ENCODE measurements at regions not wholly inside any gene's neighbourhood (a gene's known extent, or its start where the extent isn't known, plus 50 kb on each side); places are given as distances from the start of the nearest gene placed in this dataset.

DNA sequence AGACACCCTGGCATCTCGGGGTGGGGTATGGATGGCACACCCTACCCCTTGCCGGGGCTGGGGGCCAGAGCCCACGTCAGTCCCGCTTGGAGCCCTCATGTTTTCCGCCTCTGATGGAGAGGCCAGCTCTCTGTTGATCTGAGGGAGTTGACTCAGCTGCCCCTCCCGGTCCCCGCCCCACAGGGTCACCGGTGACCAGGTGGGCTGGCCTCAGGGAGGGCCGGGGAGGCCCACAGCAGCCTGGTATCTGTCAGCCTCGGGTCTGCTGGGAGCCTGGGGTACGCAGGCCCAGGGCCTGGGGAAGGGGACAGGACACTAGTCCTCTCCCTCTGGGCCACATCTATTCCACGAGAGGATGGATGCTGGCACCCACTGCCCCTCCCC is 109.5 kb upstream of the CIBAR2 start:
- H3K23ac ChIP-seq (ENCODE audit: low read depth, low read length), result no peak overlapping the region
- H4K5ac ChIP-seq (ENCODE audit: low read depth, low read length), result peak overlapping the region; percentile 22; the same call in 1 of the 2 replicates
- H2BK120ac ChIP-seq (ENCODE audit: low read depth, low read length), result peak overlapping the region; percentile 97
- in situ Hi-C loops (cut with MboI; ENCODE audit: low sequenced_read_pairs) (no loop called here), dilution Hi-C loops (cut with HindIII; ENCODE audit: low sequenced_read_pairs, unreplicated experiment) (no loop called here), intact Hi-C loops (cut with micrococcal nuclease) (loop anchor here (5.0 kb wide), 1 partner anchor 49 kb away; no protein-coding TSS in a partner anchor)
- H4K8ac ChIP-seq (ENCODE audit: low read depth in 2 of 2, low read length in 2 of 2), result peak overlapping the region in 1 of 2 experiments; percentile 64; a peak in 2 of 4 replicates
- no peak overlapping the region for H2BK5ac ChIP-seq (ENCODE audit: low read depth, low read length, poor library complexity, severe bottlenecking)
- no peak overlapping the region for H2AFZ ChIP-seq (replicated peaks; ENCODE audit: low read length, poor library complexity)
- H2BK15ac ChIP-seq (ENCODE audit: low read depth, low read length), result no peak overlapping the region
- no peaks in the 10 kb centered on the region for H3K27me3 ChIP-seq (ENCODE audit: control insufficient read depth, insufficient read depth, low read length)
- no peak overlapping the region for H3K4me3 ChIP-seq (ENCODE audit: insufficient read depth, low read depth, low read length)
- H4K20me1 ChIP-seq (ENCODE audit: insufficient read depth, low read length), result peaks cover 3% of the 10 kb centered on the region; the same call in 1 of the 2 replicates
- peak overlapping the region; percentile 100 for H2AK5ac ChIP-seq (ENCODE audit: low read depth, low read length)
- peaks cover 34% of the 10 kb centered on the region for H3K4me1 ChIP-seq (ENCODE audit: control insufficient read depth, insufficient read depth, low read length)
- no peak overlapping the region for H3K56ac ChIP-seq (ENCODE audit: extremely low read depth, insufficient read depth, low read length)
- peak overlapping the region; percentile 82 for H2AK9ac ChIP-seq (replicated peaks; ENCODE audit: low read depth, low read length, poor library complexity)
- H3K4ac ChIP-seq (ENCODE audit: low read depth, low read length), result peak overlapping the region; percentile 97
- H4K91ac ChIP-seq (ENCODE audit: insufficient read depth, low read depth, low read length), result no peak overlapping the region
- ATAC-seq (ENCODE audit: low read depth) (no peak), DNase-seq (no peak)
- H3K14ac ChIP-seq (replicated peaks; ENCODE audit: low read depth, low read length), result peak overlapping the region; percentile 97; the same call in 1 of the 2 replicates
- peaks cover 35 to 86% of the 10 kb centered on the region in 2 experiments for H3K79me1 ChIP-seq (ENCODE audit: low read depth in 1 of 2, low read length in 2 of 2)
- no peak overlapping the region for H3K9ac ChIP-seq (ENCODE audit: low read depth, low read length)
- H3K36me3 ChIP-seq (ENCODE audit: control insufficient read depth, insufficient read depth, low read length), result no peaks in the 10 kb centered on the region
- WGBS, 2 experiments (ENCODE audit: extremely low coverage in 2 of 2, insufficient read length in 1 of 2), result 65% methylated on average over 5 of the region's 12 CpGs; no CpG with 5 or more reads in 1 of the 2 experiments
- H3K27ac ChIP-seq (ENCODE audit: insufficient read depth, low read length), result no peak overlapping the region
- peak overlapping the region; percentile 74; the same call in 1 of the 2 replicates for H2BK20ac ChIP-seq (ENCODE audit: low read depth, low read length)
- no peak overlapping the region for H3K18ac ChIP-seq (ENCODE audit: low read depth, low read length)
- TF ChIP-seq USF2 (IDR thresholded peaks at IDR 0.05; ENCODE audit: low read depth, low read length) (no peak), NFE2L2 (IDR thresholded peaks at IDR 0.05; ENCODE audit: low read depth, low read length) (no peak), SMC3 (IDR thresholded peaks at IDR 0.05; ENCODE audit: low read depth, low read length) (no peak), BHLHE40 (IDR thresholded peaks at IDR 0.05; ENCODE audit: low read depth, low read length) (no peak), RFX5 (IDR thresholded peaks at IDR 0.05; ENCODE audit: low read depth, low read length) (no peak)
- ChIA-PET CTCF (no interaction called here), POLR2A (ENCODE audit: unreplicated experiment) (no interaction called here)
- H3K9me1 ChIP-seq (ENCODE audit: insufficient read depth, low read length), result peaks cover 12% of the 10 kb centered on the region
- no peaks in the 10 kb centered on the region; the same call in 1 of the 2 replicates for H3K9me3 ChIP-seq (ENCODE audit: control insufficient read depth, insufficient read depth, low read length)
- no TSS peak for BruUV-seq (replicated peaks)
- H3K4me2 ChIP-seq (ENCODE audit: low read depth, low read length), result no peak overlapping the region

Data from IMR-90 (cell line).